GM23338 (cell line): ENCODE measurements at regions not wholly inside any gene's neighbourhood (a gene's known extent, or its start where the extent isn't known, plus 50 kb on each side); places are given as distances from the start of the nearest gene placed in this dataset.
"Not testable (repeated sequence)": the region's sequence is repeated elsewhere in the genome, so short reads cannot be mapped to it uniquely, and the experiment has no call there.

Experiments used
- CREB1 ChIP-seq: fragments of 250-450 bp; sonication (Bioruptor Pico); IDR thresholded peaks from 2 replicates; pipeline ENCODE4 v1.5.0; 2020; ENCODE audit warnings: low read depth, mild to moderate bottlenecking, moderate library complexity
- CTCF ChIP-seq, 2 experiments: fragments of 200-600 bp in 1 of 2; sonication (generic) in 1 of 2; conservative IDR thresholded peaks; 2 replicates each; pipeline versions ENCODE4 v1.5.1 to v1.6.1; 2016 to 2017; ENCODE audit warnings: antibody characterized with exemption in 2 of 2, low read depth in 2 of 2, mild to moderate bottlenecking in 2 of 2, moderate library complexity in 1 of 2
- EZH2 ChIP-seq: fragments of 200-600 bp; sonication (generic); IDR thresholded peaks from one replicate; pipeline ENCODE4 v1.8.0; 2017; ENCODE audit warnings: antibody characterized with exemption, mild to moderate bottlenecking, low read depth; ENCODE audit not compliant: unreplicated experiment
- EZH2phosphoT487 ChIP-seq: fragments of 200-600 bp; sonication (generic); IDR thresholded peaks from one replicate; pipeline ENCODE4 v1.8.1; 2018; ENCODE audit warnings: antibody characterized with exemption; ENCODE audit not compliant: unreplicated experiment
- JUNB ChIP-seq: IDR thresholded peaks from one replicate; pipeline ENCODE4 v1.6.1; 2016; ENCODE audit warnings: antibody characterized with exemption; ENCODE audit not compliant: unreplicated experiment
- POLR2AphosphoS5 ChIP-seq: IDR thresholded peaks from 2 replicates; pipeline ENCODE4 v1.6.1; 2016; ENCODE audit warnings: antibody characterized with exemption, low read depth
- REST ChIP-seq: IDR thresholded peaks from one replicate; pipeline ENCODE4 v1.6.1; 2018; ENCODE audit warnings: antibody characterized with exemption; ENCODE audit not compliant: unreplicated experiment
- ZNF114 ChIP-seq: fragments of 250-450 bp; sonication (Bioruptor Pico); IDR thresholded peaks from 2 replicates; pipeline ENCODE4 v1.5.0; 2020; ENCODE audit warnings: mild to moderate bottlenecking, moderate library complexity
- TF ChIP-seq, protein P1 (sequence below): fragments of 250-450 bp; sonication (Bioruptor Pico); IDR thresholded peaks from 2 replicates; pipeline ENCODE4 v1.5.0; 2020; ENCODE audit warnings: mild to moderate bottlenecking, moderate library complexity

DNA sequence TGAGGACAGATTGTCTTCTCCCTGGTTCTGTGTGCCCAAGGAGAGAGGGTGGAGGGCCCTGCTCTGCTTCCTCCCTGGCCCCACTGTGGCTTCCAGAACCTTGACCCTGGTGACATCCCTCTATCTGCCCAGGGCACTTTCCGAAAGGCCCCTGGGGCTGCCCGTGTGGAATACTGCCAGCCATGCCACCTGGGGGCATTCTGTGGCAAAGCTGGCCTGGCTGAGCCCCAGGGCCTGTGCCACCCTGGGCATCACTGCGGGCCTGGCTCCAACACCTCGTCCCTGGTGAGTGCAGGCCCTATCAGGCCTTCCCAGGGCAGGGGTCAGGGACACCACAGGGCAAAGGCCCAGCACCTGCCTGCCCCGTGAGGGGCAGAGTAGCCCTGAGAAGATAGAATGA lies 123.7 kb upstream of the MTLN start:
- TF ChIP-seq CTCF (conservative IDR thresholded peaks at IDR 0.05; ENCODE audit: low read depth in 2 of 2); POLR2AphosphoS5; REST; JUNB; CREB1 (CRISPR knock-in tag); EZH2; ZNF114; EZH2phosphoT487: not testable (repeated sequence)
- TF ChIP-seq, protein P1, sequence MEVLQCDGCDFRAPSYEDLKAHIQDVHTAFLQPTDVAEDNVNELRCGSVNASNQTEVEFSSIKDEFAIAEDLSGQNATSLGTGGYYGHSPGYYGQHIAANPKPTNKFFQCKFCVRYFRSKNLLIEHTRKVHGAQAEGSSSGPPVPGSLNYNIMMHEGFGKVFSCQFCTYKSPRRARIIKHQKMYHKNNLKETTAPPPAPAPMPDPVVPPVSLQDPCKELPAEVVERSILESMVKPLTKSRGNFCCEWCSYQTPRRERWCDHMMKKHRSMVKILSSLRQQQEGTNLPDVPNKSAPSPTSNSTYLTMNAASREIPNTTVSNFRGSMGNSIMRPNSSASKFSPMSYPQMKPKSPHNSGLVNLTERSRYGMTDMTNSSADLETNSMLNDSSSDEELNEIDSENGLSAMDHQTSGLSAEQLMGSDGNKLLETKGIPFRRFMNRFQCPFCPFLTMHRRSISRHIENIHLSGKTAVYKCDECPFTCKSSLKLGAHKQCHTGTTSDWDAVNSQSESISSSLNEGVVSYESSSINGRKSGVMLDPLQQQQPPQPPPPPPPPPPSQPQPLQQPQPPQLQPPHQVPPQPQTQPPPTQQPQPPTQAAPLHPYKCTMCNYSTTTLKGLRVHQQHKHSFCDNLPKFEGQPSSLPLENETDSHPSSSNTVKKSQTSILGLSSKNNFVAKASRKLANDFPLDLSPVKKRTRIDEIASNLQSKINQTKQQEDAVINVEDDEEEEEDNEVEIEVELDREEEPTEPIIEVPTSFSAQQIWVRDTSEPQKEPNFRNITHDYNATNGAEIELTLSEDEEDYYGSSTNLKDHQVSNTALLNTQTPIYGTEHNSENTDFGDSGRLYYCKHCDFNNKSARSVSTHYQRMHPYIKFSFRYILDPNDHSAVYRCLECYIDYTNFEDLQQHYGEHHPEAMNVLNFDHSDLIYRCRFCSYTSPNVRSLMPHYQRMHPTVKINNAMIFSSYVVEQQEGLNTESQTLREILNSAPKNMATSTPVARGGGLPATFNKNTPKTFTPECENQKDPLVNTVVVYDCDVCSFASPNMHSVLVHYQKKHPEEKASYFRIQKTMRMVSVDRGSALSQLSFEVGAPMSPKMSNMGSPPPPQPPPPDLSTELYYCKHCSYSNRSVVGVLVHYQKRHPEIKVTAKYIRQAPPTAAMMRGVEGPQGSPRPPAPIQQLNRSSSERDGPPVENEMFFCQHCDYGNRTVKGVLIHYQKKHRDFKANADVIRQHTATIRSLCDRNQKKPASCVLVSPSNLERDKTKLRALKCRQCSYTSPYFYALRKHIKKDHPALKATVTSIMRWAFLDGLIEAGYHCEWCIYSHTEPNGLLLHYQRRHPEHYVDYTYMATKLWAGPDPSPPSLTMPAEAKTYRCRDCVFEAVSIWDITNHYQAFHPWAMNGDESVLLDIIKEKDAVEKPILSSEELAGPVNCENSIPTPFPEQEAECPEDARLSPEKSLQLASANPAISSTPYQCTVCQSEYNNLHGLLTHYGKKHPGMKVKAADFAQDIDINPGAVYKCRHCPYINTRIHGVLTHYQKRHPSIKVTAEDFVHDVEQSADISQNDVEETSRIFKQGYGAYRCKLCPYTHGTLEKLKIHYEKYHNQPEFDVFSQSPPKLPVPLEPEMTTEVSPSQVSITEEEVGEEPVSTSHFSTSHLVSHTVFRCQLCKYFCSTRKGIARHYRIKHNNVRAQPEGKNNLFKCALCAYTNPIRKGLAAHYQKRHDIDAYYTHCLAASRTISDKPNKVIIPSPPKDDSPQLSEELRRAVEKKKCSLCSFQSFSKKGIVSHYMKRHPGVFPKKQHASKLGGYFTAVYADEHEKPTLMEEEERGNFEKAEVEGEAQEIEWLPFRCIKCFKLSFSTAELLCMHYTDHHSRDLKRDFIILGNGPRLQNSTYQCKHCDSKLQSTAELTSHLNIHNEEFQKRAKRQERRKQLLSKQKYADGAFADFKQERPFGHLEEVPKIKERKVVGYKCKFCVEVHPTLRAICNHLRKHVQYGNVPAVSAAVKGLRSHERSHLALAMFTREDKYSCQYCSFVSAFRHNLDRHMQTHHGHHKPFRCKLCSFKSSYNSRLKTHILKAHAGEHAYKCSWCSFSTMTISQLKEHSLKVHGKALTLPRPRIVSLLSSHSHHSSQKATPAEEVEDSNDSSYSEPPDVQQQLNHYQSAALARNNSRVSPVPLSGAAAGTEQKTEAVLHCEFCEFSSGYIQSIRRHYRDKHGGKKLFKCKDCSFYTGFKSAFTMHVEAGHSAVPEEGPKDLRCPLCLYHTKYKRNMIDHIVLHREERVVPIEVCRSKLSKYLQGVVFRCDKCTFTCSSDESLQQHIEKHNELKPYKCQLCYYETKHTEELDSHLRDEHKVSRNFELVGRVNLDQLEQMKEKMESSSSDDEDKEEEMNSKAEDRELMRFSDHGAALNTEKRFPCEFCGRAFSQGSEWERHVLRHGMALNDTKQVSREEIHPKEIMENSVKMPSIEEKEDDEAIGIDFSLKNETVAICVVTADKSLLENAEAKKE (CRISPR knock-in tag): not testable (repeated sequence)
